ENCODE measurements at regions not wholly inside any gene's neighbourhood (a gene's known extent, or its start where the extent isn't known, plus 50 kb on each side); places are given as distances from the start of the nearest gene placed in this dataset.

- no peak overlapping the region for H3K27ac ChIP-seq
- no peak for DNase-seq
- no peak for TF ChIP-seq CTCF (IDR thresholded peaks at IDR 0.05; ENCODE audit: low read depth, low read length, missing control alignments)
- no peaks in the 10 kb centered on the region for H3K27me3 ChIP-seq (replicated peaks)
- in situ Hi-C loops (cut with HindIII; ENCODE audit: low pct_ligation_motif_present, low sequenced_read_pairs), result no loop called here
- no peak overlapping the region for H3K4me3 ChIP-seq (ENCODE audit: low read depth, low read length)
- no peaks in the 10 kb centered on the region for H3K36me3 ChIP-seq (replicated peaks)
Observed at GRCh38 chr2:129267559-129267958, 711.9 kb upstream of the RAB6C start.

- Histone ChIP-seq H3K4me3 (ENCODE audit: low read depth, low read length) (no peak overlapping the region), H3K36me3 (replicated peaks) (no peaks in the 10 kb centered on the region), H3K27me3 (replicated peaks) (no peaks in the 10 kb centered on the region), H3K27ac (no peak overlapping the region)
- no peak for TF ChIP-seq CTCF (IDR thresholded peaks at IDR 0.05; ENCODE audit: low read depth, low read length, missing control alignments)
- DNase-seq, result no peak
- in situ Hi-C loops (cut with HindIII; ENCODE audit: low pct_ligation_motif_present, low sequenced_read_pairs), result no loop called here
Observed at GRCh38 chr2:129273266-129274037, 706.0 kb upstream of the RAB6C start.

DNA sequence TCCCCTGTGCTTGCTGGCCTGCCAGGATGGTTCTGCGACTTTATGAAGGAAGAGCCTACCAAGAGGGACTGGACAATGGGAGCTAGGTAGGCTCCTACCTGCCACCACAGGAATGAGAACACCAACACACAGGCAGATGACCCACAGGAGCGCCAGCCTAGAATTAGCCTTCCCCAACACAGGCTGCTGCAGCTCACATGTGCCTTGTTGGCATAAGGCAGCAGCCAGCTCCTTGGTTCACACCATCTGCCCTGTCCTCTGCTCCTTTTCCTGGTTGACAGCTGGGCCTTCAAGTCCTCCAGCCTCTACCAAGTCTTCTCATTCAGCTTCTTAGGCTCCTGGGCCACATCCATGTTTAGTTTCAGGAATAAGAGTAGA is 705.4 kb upstream of the RAB6C start:
- no peak for TF ChIP-seq CTCF (IDR thresholded peaks at IDR 0.05; ENCODE audit: low read depth, low read length, missing control alignments)
- Histone ChIP-seq H3K27ac (no peak overlapping the region), H3K36me3 (replicated peaks) (no peaks in the 10 kb centered on the region), H3K27me3 (replicated peaks) (no peaks in the 10 kb centered on the region), H3K4me3 (ENCODE audit: low read depth, low read length) (no peak overlapping the region)
- no peak for DNase-seq
- in situ Hi-C loops (cut with HindIII; ENCODE audit: low pct_ligation_motif_present, low sequenced_read_pairs), result no loop called here

DNA sequence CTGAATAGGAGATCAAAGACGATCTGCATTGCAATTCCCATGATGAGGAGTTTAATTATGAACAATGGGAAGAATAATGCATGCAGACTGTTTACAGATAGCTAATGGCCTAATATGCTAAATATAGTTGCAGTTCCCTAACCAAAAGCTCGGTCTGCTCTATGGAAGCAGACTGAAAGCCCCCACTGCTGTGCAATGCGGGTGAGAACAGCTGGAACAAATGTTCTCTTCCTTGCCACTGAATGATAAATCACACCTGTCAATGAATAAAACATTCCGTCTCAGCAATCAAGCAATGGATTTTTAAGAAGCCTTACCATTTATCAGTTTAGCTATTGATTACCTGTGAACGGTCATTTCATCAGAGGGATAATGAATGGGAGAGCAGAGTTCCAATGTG is 704.5 kb upstream of the RAB6C start:
- Histone ChIP-seq H3K27me3 (replicated peaks) (no peaks in the 10 kb centered on the region), H3K27ac (no peak overlapping the region), H3K36me3 (replicated peaks) (no peaks in the 10 kb centered on the region), H3K4me3 (ENCODE audit: low read depth, low read length) (no peak overlapping the region)
- DNase-seq, result no peak
- no peak for TF ChIP-seq CTCF (IDR thresholded peaks at IDR 0.05; ENCODE audit: low read depth, low read length, missing control alignments)
- in situ Hi-C loops (cut with HindIII; ENCODE audit: low pct_ligation_motif_present, low sequenced_read_pairs), result no loop called here

DNA sequence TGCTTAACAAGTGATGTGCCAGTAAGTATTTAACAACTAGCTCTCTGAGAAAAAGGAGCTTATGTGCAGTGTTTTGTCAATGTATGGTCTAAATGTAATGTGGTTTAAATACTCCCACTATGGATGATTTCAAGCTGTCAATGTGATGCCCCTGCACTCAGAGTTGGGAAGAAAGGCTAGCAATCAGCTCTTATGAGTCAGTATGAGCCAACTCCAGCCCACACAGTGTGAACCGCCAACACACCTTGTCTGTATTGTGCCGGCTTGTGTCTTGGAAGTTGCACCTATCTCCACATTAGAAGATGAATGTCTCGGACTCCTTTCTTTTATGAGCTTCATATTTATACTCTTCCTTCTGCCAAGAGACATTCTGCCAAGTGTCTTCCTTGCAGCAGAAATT is 703.8 kb upstream of the RAB6C start:
- in situ Hi-C loops (cut with HindIII; ENCODE audit: low pct_ligation_motif_present, low sequenced_read_pairs), result no loop called here
- no peak for DNase-seq

More for the DNA sequence above, 703.8 kb upstream of the RAB6C start:
- no peaks in the 10 kb centered on the region for H3K36me3 ChIP-seq (replicated peaks)
- TF ChIP-seq CTCF (IDR thresholded peaks at IDR 0.05; ENCODE audit: low read depth, low read length, missing control alignments), result no peak
- no peak overlapping the region for H3K27ac ChIP-seq
- no peaks in the 10 kb centered on the region for H3K27me3 ChIP-seq (replicated peaks)
- H3K4me3 ChIP-seq (ENCODE audit: low read depth, low read length), result no peak overlapping the region

All from brain microvascular endothelial cell (primary cell).